DND-41 (cell line): ENCODE measurements at regions not wholly inside any gene's neighbourhood (a gene's known extent, or its start where the extent isn't known, plus 50 kb on each side); places are given as distances from the start of the nearest gene placed in this dataset.

Experiments
- CTCF ChIP-seq: IDR thresholded peaks from 2 replicates; pipeline ENCODE4 v1.5.1; 2012; ENCODE audit warnings: borderline replicate concordance, low read length, moderate library complexity, mild to moderate bottlenecking; ENCODE audit not compliant: poor library complexity, severe bottlenecking; ENCODE audit errors: extremely low read depth
- EZH2 ChIP-seq: IDR thresholded peaks from 3 replicates; pipeline ENCODE4 v1.6.1; 2012; ENCODE audit warnings: borderline replicate concordance, low read depth, mild to moderate bottlenecking, moderate library complexity, low read length, inconsistent platforms; ENCODE audit not compliant: severe bottlenecking

- TF ChIP-seq CTCF (no peak), EZH2 (no peak)
Observed at GRCh38 chr6:63442870-63443269, 123.1 kb upstream of the LGSN start.
